ENCODE measurements at regions not wholly inside any gene's neighbourhood (a gene's known extent, or its start where the extent isn't known, plus 50 kb on each side); places are given as distances from the start of the nearest gene placed in this dataset.
A peak's percentile ranks its signal among the peaks of the same experiment; 100 is the strongest.

DNA sequence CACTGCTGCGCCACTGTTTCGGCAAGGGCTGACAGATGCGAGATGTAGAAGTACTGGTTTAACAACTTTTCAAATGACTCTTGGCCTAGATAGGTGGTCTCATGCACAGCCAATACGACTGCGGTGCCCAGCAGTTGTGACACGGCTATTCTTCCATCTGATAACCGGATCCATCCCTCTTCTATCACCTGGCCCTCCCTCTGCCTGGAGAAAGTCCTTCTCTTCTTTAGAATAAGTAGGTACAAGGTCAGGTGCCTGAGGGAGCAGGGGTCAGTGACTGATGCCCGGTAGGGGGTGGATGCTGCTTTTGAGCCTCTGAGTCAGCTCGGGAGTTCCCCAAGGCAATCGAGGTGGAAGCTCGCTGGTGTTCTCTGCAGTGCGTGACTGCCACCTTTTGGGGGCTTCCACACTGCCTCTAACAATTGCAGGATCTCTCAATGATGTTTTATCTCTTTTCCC is 166.8 kb upstream of the GRIK2 start:
- peak in 1 of 2 experiments; percentile 8 for DNase-seq

DNA sequence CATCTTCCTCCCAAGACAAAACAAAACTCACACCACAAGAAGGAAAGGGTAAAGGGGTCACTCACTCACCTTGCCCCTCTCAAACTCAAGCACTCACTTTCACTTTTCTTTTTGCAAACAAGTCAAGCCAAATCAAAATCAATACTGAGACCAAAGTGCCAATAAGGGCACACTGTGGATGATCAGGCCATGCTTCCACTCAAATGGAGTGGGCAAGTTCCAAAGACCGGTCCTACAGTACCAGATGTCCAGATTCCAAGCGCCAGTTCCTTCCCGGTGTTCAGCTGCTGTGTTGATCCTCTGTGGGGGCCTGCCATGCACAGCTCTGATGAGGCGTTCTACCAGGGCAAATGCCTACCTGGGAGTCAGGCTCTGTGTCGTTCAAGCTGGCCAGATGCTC is 162.6 kb upstream of the GRIK2 start:
- DNase-seq = no peak

DNA sequence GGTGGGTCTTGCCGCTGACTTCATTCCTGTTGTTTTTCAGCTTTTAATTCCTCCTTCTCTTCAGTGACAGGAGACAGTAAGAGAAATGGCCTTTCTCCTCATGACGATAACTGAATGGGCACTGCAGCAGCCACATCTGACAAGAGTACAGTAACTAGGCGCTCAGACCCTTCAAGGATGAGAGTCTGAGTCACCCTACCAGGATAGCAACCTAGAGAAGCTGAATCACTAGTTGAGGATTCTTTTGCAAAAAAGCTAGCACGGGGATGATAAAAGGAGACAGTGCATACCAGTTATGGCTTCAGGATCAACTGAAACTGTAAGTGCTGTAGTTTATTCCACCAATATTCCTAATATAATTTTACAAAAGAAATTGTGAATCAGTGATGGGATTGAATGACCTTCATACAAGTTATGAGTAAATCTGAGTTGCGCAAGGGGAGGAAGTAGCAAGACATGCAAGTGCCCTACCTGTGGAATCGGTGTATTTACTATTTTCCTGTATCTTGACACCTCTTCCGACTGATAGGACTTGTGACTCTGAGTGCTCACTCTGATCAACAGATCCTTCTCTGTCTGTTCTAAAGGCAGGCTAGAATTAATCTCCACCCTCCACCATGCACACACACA is 161.8 kb upstream of the GRIK2 start:
- no peak for DNase-seq

DNA sequence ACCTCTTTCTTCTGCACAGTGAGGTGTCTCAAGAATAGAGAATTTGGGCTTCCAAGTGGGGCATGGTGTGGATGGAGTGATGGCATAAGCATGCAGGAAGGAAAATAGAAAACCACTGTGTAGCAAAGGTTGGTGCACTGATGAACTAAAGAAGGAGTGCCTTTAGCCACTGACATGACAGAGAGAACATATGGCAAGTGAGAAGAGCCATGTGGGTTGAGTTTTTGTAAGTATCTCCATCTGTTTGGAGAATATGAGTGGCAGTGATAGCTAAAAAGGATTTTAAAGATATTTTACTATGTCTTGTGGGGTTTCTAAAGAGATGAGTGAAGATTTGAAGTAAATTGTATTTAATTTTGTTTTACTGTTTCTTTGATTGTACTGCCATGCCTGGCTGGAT is 160.5 kb upstream of the GRIK2 start:
- no peak for DNase-seq

DNA sequence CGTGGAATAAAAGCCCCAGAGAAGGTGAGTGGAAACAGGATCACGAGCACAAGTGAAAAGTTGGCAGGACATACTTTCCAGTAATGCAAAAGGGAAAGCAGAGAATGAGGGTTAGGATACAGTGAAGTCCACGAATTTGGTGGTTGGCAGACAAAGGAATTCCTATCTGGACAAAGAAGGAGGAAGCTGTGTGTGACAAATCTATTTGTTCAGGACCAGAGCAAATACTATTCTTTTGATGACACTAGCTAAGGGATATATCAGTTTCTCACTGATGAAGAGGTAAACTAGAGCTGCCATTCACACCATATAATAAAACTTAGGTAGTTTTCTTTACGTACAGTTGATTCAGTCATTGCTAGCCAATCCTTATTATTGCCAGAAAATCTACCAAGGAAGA is 156.8 kb upstream of the GRIK2 start:
- no peak for DNase-seq

DNA sequence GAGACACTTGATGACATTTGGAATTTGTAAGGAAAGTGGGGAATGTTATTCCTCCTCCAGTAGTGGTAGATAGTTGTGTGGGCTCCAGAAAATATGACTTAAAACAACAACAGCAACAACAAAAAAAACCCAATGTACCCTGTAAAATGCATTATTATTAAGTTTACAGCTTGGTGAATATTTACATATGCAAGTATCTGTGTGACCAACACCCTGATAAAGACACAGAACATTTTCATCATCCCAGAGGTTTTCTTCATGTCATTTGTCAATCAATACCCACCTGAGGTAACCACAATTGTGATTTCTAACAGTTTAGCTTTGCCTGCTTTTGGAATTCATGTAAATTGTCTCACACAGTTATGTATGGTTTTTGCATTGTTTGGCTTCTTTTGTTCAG is 152.1 kb upstream of the GRIK2 start:
- no peak for DNase-seq

DNA sequence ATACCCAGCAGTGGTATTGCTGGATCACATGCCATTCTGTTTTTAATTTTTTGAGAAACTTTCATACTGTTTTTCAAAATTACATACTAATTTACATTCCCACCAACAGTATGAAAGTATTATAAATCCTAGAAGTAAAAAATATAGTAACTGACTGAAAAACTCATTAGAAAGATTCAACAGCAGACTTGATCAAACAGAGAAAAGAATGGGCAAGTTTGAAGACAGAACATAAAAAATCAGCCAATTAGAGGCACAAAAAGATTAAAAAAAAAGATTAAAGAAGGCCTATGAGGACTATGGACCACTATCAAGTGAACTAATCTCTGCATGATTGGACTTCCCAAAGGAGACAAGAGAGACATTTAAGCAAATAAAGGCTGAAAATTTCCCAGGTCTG is 144.0 kb upstream of the GRIK2 start:
- DNase-seq = no peak

DNA sequence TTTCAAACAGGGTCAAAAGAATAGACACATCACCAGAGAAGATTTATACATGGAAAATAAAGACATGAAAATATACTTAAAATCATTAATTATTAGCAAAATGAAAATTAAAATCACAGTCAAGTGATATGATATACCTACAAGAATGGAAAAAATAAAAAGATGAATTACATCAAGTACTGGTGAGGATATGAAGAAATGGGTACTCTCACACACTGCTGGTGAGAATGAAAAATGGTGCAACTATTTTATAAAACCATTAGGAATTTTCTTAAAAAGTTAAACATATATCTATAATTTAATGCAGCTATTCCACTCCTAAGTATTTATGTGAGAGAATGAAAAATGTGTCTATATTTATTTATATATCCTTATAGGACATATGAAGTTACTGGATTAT is 136.3 kb upstream of the GRIK2 start:
- no peak for DNase-seq

DNA sequence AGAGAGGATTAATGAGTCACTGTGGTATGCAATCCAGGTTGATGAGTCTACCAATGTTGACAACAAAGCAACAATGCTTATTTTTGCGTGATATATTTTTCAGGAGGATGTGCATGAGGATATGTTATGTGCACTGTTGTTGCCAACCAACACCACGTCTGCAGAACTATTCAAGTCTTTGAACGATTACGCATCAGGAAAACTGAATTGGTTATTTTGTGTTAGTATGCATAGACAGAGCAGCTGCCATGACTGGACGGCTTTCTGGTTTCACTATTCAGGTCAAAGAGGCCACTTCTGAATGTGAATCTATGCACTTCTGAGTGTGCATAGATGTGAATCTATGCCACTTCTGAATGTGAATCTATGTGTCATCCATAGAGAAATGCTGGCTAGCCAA is 134.0 kb upstream of the GRIK2 start:
- DNase-seq = no peak

DNA sequence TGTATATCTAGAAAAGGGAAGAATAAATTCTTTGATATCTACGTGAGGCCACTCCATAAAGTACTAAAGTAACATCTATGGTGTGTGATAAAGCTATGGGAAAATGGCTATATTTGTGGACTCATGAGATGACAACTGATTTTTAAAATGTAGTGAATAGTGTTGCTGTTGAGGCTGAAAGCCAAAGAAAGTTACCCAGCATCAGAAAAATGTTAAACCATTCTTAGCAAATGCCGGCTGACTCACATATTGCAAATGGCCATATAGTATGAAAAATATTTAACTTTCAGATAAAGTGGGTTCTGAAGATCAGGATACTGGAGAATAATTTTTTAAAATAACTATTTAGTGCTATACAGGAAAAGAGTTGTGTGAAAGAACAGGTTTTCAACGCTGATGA is 129.9 kb upstream of the GRIK2 start:
- no peak for DNase-seq

DNA sequence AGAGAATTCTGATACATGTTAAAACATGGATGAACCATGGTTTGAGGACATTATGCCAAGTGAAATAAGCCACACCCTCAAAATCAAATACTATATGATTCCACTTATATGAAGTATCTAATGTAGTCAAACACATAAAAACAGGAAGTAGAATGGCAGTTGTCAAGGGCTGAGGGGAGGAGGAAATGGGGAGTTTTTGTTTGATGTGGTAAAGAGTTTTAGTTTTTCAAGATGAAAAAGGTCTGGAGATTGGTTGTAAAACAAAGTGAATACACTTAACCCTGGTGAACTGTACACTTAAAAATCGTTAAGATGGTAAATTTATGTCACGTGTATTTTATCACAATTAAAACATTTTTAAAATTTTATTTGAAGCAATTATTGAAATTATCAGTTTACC is 127.4 kb upstream of the GRIK2 start:
- no peak for DNase-seq

DNA sequence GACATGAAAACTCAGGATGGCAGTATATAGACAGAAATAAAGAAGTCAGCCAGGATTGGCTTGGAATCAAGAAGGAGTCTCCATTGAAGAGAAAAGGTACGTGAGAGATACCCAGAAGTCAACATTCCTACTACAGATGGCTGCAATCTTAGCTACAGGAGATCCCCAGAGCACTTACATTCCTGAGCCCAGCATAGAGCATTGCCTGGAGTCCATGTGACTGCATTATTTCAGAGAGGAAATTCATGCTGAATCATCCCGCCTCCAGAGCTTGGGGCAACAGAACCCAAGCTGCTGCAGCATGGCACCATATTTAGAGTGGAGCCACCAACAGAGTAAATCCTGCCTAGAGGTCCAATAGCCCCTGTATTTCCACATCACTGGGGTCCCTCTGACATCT is 125.0 kb upstream of the GRIK2 start:
- no peak for DNase-seq

DNA sequence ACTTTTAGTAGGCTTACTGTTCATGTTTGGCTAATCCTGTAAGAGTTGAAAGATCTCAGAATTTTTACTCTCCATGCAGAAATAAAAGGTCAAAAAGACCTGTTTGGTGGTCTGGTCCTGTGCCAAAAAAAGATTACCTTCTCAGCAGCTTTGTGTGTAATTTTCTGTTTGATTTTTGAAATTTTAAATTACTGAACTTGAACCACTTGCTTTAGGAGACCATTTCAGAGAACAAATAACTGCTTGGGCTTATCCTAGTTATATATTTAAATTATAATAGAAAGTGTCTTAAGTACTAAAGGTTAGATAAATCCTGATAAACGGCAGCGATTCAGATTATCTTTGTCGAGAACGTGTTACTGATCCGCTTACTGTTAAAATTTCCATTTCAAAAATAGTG is 118.3 kb upstream of the GRIK2 start:
- no peak for DNase-seq

DNA sequence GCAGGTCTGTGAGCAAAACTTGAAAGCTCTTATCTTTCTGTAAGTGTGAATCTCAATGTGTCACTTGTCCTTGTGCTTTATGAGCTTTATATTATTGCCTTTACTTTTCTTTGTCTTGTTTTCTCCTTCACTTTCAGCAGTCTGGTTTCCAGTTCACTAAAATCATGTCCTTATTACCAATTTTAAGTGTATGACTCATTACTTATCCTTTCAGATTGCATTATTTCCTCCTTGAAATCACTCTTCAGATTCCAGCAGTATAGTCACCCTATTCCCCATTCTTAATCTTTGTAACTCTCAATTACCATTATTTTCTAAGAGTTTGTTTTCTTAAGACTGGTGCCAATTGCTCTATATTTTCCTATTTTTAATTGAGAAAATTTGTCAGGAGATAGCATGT is 117.4 kb upstream of the GRIK2 start:
- DNase-seq = no peak

DNA sequence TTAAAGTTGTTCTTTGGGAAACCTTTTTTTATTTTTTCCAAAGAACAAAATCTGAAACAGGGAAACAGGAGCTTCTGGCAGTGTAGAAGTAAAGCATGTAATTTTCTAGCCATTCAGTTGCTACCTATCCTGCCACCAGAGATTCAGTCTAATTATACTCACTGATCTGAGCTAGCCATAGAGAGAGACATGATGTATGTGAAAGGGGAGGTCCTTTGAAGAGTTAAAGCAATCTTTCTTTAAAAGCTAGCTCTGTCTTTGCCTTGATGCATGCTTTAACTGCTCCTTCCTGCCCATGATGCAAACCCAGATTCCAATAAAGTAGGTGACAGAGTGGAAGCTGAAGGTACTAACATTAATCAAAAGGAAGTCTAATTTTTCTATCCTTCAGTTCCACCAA is 114.1 kb upstream of the GRIK2 start:
- DNase-seq = no peak

DNA sequence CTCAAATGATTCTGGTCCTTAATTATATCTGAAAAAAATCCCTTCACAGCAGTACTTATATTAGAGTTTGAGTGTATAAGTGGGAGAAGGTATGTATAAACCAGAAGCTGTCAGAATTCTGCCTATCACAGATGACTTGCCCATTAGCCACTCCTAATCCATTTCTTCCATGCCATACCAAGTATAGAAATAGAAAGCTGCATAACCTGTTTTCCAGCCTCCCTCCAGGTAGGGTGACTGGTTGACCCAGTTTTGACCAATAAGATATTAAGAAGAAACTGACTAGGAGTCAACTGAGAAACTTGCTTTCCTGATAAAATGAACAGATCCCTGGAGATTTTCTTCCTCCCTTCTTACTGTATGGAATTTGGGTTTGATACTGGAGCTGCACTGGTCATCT is 112.2 kb upstream of the GRIK2 start:
- DNase-seq = no peak

DNA sequence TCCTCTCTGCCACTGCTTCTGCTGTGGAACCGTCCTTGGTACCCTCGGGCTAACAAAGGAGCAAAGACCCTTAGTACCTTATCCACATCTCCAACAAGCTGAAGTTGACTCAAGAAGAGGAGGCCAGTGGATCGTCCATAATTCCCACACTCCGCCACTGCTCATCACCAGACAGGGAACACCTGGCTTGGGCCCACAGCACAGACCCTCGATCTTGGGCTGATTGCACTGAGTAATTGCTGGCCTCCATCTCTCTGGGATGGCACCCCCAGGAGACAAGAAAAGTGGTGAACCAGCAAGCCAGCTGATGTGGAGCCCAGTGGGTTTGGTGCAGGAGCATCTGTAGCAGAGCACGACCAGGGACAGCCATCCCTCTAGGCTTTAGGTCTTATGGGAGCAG is 109.4 kb upstream of the GRIK2 start:
- DNase-seq = no peak

DNA sequence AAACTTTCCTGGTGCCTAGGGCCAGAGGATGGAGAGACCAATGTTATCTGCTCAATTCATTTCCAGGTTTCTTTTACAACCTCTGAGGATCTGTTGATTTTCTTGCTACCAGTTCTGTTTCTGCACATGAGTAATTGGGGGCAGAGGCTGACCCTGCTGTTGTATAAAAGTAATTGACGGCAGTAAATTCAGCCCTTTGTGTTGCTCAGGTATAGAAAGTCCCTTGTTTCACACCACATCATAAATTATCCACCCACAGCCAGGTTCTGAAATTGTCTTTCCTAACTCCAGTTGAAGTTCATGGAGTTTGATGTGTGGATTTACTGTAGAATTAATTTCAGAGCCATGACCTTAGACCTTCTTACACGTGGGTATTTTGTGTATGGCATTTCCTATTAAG is 107.4 kb upstream of the GRIK2 start:
- peak in 1 of 2 experiments; percentile 33 for DNase-seq

DNA sequence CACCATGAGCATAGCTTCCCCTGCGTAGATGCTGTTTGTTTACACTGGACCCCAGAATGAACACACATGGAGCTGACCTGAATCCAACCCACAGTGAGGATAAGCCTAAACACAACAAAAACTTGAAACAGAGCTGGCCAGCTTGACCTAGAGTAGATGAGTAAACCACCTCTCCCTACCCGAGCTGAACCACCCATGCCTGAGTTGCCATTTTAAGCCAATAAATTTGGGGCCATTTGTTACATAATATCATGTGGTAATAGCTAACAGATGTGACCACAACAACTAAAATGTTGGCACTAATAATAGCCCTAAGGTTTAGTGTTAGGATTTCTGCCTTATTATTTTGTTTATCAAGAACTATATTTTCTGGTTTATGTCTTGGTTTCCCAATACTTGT is 103.2 kb upstream of the GRIK2 start:
- DNase-seq = no peak

DNA sequence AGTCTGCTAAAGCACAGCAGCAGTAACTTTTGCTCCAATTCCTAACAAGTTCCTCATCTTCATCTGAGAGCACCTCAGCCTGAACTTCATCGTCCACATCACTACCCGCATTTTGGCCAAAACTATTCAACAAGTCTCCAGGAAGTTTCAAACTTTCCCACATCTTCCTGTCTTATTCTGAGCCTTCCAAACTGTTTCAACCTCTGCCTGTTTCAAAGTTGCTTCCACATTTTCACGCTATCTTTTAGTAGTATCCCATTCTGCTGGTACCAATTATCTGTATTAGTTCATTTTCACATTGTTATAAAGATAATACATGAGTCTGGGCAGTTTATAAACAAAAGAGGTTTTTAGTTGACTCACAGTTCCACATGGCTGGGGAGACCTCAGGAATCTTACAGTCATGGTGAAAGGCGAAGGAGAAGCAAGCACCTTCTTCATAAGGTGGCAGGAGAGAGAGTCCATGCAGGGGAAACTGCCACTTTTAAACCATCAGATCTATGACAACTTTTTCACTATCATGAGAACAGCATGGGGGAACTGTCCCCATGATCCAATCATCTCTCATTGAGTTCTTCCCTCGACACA is 99.4 kb upstream of the GRIK2 start:
- no peak for DNase-seq

DNA sequence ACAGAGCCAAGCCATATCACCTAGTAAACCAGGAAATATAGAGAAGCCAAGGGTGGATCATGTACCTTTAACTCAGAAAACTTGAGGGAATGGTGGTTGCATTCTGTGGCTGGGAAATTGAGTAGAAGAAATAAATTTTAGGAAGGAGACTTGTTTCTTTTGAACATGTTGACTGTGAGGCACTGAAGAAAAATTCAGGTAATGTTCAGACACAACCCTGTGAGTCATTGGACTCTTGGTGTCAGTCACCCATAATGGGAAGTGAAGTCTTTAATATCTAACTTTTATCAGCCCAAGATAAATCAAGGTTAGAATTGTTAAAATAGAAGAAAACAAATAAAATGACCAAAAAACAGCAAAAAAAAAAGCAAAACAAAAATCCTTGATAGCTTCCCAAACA is 98.8 kb upstream of the GRIK2 start:
- DNase-seq = no peak

DNA sequence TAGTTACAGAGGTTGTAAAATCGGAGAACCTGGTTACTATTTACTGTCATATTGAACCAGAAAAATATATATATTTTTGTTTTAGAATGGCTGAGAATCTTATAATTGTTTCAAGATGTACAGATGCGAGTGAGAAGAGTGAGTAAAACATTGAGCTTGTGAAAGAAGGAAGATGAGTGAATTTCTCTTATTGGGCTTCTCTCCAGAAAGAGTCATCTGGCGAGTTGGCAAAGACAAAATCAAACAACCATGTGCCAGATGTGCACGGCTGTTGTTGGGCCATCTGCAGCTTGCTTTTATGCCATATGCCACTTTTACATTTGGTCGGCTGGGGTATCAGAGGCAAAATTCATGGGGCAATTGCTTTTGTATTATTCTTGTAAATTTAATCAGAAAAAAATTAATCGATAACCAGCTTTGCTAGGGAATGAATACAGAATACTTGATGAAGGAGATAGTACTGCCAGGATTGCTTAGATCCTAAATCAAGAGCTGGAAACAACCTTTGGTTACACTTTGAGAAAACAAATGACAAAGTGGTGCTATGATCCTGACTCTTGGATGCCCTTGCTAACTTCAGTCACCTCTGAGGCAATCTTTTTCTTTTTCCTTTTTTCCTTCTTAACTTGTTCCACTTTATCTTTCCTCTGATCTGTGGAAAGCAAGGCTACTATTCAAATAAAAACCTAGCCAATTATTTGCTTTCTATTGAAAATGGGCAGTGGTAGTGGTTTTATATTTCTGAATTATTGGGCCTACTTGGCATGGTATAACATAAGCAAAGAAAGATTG is 97.1 kb upstream of the GRIK2 start:
- DNase-seq = peak in 1 of 2 experiments; percentile 45

DNA sequence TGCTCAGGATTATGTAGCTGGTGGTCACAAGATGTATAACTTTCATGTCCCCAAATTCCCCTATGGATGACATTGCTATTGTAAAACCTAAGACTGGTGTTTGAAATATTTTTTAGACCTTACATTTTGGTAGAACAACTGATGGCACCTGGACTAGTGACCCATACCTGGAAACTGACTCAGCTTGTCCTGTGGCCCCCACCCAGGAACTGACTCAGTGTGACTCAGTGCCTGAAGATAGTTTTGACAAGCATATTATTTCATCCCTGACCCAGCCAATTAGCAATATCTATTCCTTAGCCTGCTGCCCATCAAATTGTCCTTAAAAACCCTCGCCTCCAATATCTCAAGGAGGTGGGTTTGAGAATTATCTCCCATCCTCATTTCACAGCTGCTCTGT is 90.9 kb upstream of the GRIK2 start:
- DNase-seq = no peak

DNA sequence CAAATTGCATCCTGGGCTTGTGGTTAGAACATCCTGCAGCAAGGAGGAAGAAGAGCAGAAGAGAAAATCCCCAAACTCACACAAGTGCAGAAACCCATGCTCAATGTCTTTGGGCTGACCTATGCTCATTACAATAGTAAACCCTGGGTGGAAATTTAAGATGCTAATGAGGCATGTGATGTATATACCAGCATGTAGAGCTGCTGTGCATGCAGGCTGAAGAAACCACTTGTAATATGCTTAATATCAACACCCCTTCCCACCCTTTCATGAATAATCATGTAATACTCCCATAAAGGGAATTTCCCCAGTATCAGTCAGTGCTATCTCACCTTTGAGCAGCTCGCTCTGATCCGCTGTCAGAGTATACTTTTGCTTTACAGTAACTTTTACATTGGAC is 90.0 kb upstream of the GRIK2 start:
- no peak for DNase-seq

DNA sequence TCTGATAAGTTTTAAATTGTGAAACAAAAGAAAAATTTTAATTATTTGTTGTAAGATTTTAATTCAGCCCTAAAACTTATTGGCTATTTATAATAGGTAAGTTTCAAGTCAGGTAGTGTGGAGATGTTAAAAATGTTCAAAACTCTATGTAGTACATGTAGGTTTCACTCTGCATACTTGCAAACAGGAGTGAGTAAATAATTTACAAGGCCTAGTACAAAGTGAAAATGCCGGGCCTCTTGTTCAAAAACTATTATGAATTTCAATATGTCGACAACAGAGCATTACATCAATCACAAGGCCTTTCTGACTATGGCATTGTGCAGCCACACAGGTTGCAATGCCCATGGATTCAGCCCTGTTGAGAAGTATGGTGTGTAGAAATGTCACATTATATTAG is 80.9 kb upstream of the GRIK2 start:
- DNase-seq = no peak

All from NCI-H2081 (cell line).